ENCODE measurements at regions not wholly inside any gene's neighbourhood (a gene's known extent, or its start where the extent isn't known, plus 50 kb on each side); places are given as distances from the start of the nearest gene placed in this dataset.

- TF ChIP-seq EZH2 (IDR thresholded peaks at IDR 0.05; ENCODE audit: borderline replicate concordance, low read depth, low read length, severe bottlenecking): no peak
- no peak for TF ChIP-seq POLR2A (IDR thresholded peaks at IDR 0.05; ENCODE audit: low read depth, low read length)
- TF ChIP-seq CTCF (IDR thresholded peaks at IDR 0.05; ENCODE audit: extremely low read depth in 1 of 2, insufficient read depth in 1 of 2, low read depth in 1 of 2, low read length in 2 of 2): no peak
- no peak for TF ChIP-seq GATA2 (IDR thresholded peaks at IDR 0.05; ENCODE audit: insufficient read depth, insufficient read length, low read depth, low read length)
- TF ChIP-seq JUN (IDR thresholded peaks at IDR 0.05; ENCODE audit: borderline replicate concordance, insufficient read depth, insufficient read length, low read depth): no peak
- no peak for TF ChIP-seq POLR2AphosphoS5 (IDR thresholded peaks at IDR 0.05; ENCODE audit: insufficient read depth, low read depth, low read length)
- TF ChIP-seq MYC (IDR thresholded peaks at IDR 0.05; ENCODE audit: low read depth, low read length): no peak
- TF ChIP-seq MAX (IDR thresholded peaks at IDR 0.05; ENCODE audit: insufficient read depth, insufficient read length): no peak
- TF ChIP-seq FOS (IDR thresholded peaks at IDR 0.05; ENCODE audit: borderline replicate concordance, insufficient read depth, low read length): no peak
Observed at GRCh38 chr4:29581457-29581856, 1138.7 kb upstream of the PCDH7 start.

Measured in endothelial cell of umbilical vein (primary cell).